GM12878 (cell line): ENCODE measurements at regions not wholly inside any gene's neighbourhood (a gene's known extent, or its start where the extent isn't known, plus 50 kb on each side); places are given as distances from the start of the nearest gene placed in this dataset.

ENCODE experiments used
- CBX5 ChIP-seq: sonication (generic); IDR thresholded peaks from 2 replicates; pipeline ENCODE4 v1.6.1; 2016; ENCODE audit warnings: low read depth, moderate library complexity, mild to moderate bottlenecking, inconsistent platforms
- CEBPB ChIP-seq, 2 experiments: fragments of 150-350 bp in 1 of 2; IDR thresholded peaks; 2 replicates each; pipeline ENCODE4 v1.6.1; 2012 to 2014; ENCODE audit warnings: low read depth in 2 of 2, low read length in 2 of 2, borderline replicate concordance in 1 of 2, inconsistent platforms in 1 of 2
- CREM ChIP-seq: IDR thresholded peaks from 2 replicates; pipeline ENCODE4 v1.6.1; 2014; ENCODE audit warnings: antibody characterized with exemption, low read depth
- NRF1 ChIP-seq: conservative IDR thresholded peaks from 2 replicates; pipeline ENCODE4 v1.6.1; 2011; ENCODE audit warnings: mild to moderate bottlenecking, low read depth, low read length, improper control_type of control experiment
- POLR2A ChIP-seq: IDR thresholded peaks from 2 replicates; pipeline ENCODE4 v1.6.1; 2011; ENCODE audit warnings: low read depth, mild to moderate bottlenecking, low read length
- SUPT20H ChIP-seq: IDR thresholded peaks from 2 replicates; pipeline ENCODE4 v1.6.1; 2011; ENCODE audit warnings: low read depth, mild to moderate bottlenecking, low read length, moderate library complexity, borderline replicate concordance; ENCODE audit not compliant: control insufficient read depth
- SUZ12 ChIP-seq: fragments of 200-600 bp; sonication (generic); IDR thresholded peaks from one replicate; pipeline ENCODE4 v1.6.1; 2018; ENCODE audit warnings: antibody characterized with exemption, mild to moderate bottlenecking; ENCODE audit not compliant: unreplicated experiment
- ZSCAN29 ChIP-seq: fragments of 450-650 bp; IDR thresholded peaks from 2 replicates; pipeline ENCODE4 v1.6.1; 2017; ENCODE audit warnings: mild to moderate bottlenecking, moderate library complexity
- TF ChIP-seq, protein P1 (sequence below), 3 experiments: IDR thresholded peaks in 2 of 3; conservative IDR thresholded peaks in 1 of 3; 2 replicates each; pipeline ENCODE4 v1.5.1; 2011; ENCODE audit warnings: low read depth in 3 of 3, low read length in 3 of 3, mild to moderate bottlenecking in 3 of 3, control low read depth in 2 of 3, moderate library complexity in 2 of 3, inconsistent platforms in 1 of 3, mixed read lengths in 1 of 3; ENCODE audit not compliant: control insufficient read depth in 2 of 3, insufficient read depth in 1 of 3; ENCODE audit errors: extremely low read depth in 1 of 3

GRCh38 chr6:21664314-21665109 is 71.0 kb downstream of the SOX4 start:
- TF ChIP-seq, protein P1, sequence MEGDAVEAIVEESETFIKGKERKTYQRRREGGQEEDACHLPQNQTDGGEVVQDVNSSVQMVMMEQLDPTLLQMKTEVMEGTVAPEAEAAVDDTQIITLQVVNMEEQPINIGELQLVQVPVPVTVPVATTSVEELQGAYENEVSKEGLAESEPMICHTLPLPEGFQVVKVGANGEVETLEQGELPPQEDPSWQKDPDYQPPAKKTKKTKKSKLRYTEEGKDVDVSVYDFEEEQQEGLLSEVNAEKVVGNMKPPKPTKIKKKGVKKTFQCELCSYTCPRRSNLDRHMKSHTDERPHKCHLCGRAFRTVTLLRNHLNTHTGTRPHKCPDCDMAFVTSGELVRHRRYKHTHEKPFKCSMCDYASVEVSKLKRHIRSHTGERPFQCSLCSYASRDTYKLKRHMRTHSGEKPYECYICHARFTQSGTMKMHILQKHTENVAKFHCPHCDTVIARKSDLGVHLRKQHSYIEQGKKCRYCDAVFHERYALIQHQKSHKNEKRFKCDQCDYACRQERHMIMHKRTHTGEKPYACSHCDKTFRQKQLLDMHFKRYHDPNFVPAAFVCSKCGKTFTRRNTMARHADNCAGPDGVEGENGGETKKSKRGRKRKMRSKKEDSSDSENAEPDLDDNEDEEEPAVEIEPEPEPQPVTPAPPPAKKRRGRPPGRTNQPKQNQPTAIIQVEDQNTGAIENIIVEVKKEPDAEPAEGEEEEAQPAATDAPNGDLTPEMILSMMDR (IDR thresholded peaks at IDR 0.05 in 2 of 3, conservative IDR thresholded peaks at IDR 0.05 in 1 of 3; ENCODE audit: control insufficient read depth in 2 of 3, extremely low read depth in 1 of 3, insufficient read depth in 1 of 3, low read depth in 3 of 3, low read length in 3 of 3) = no peak
- TF ChIP-seq CBX5 (no peak), CREM (no peak), SUPT20H (no peak), CEBPB (IDR thresholded peaks at IDR 0.05; ENCODE audit: borderline replicate concordance in 1 of 2, low read depth in 2 of 2, low read length in 2 of 2) (no peak), POLR2A (no peak), ZSCAN29 (no peak), NRF1 (no peak), SUZ12 (peak; percentile 95)
